ENCODE measurements at regions not wholly inside any gene's neighbourhood (a gene's known extent, or its start where the extent isn't known, plus 50 kb on each side); places are given as distances from the start of the nearest gene placed in this dataset.
"Not testable (repeated sequence)": the region's sequence is repeated elsewhere in the genome, so short reads cannot be mapped to it uniquely, and the experiment has no call there.

DNA sequence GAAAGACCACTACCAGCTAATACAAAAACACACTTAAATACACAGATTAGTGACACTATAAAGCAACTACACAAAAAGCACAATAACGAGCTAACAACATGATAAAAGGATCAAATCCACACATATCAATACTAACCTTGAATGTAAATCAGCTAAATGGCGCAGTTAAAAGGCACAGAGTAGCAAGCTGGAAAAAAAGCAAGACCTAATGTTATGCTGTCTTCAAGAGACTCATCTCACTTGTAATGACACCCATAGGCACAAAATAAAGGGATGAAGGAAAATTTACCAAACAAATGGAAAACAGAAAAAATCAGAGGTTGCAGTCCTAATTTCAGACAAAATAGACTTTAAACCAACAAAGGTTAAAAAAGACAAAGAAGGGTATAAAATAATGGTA is 86.3 kb downstream of the NUS1 start:
- no peak for DNase-seq

DNA sequence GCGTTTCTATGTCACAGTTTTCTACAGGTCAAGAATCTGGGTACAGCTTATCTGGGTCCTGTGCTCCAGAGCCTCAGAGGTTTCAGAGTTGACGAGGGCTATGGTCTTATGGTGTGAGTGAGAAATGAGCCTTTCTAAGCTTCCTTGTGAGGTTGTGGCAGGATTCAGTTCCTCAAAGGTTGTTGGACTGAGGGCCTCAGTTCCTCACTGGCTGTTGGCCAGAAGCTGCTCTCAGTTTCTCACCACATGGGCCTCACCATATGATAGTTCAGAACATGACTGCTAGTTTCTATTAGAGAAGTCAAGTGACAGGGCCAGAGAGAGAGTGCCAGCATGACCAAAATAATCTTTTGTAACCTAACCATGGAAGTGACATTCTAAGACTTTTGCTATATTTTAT is 96.1 kb downstream of the NUS1 start:
- no peak for DNase-seq

DNA sequence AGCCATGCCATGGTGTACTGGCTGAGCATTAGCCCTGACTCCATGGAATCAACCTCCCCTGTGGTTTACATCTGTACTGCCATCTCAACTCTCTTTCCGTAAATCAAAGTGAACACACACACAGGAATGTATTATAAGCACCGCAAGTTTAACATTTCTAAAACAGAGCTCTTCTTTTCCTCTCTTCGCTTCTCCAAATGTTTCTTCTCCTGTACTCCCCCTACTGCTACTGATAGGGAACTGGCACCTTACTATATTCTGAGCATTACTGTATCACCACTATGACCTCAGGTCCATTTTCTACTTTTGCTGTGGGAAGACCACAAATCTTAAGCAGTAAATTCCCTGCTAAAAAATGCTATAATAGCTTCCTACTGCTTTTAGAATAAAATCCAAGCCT is 101.2 kb downstream of the NUS1 start:
- DNase-seq = no peak

DNA sequence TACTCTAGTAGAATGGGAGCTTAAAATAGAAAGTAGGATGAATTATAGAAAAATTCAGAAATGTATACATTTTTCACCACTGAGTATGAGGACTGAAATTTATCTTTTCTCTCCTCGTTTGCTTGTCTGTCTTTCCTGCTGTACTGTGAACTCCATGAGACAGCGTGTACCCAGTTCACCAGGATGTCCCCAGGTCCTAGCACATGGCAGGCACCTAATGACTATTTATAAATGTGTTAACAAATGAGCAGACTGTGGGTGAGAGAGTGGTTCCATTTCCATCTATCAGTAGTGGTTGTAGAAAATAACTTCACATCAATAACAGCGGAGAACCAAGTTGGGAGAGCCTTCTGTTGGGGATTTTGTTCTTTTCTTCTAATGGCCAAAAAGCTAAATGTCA is 106.3 kb downstream of the NUS1 start:
- DNase-seq = no peak

DNA sequence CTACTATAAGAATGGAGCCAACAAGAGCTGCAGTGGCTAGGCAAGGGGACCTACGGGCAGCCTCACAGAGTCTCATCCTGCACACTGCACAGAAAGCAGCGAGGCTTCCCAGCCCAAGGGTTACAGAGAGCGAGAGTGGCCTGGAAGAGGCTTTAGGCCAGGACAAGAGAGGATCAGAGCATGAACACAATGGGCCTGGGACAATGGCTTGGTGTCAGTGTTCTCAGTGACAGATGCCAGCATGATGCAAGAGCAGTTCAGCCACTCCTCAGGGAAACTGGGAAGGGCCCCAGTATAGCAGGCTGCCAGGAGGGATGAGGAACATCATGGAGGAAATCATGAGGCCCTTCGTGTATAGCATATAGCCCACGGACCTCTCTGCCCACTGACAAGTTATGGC is 108.0 kb downstream of the NUS1 start:
- no peak for DNase-seq

DNA sequence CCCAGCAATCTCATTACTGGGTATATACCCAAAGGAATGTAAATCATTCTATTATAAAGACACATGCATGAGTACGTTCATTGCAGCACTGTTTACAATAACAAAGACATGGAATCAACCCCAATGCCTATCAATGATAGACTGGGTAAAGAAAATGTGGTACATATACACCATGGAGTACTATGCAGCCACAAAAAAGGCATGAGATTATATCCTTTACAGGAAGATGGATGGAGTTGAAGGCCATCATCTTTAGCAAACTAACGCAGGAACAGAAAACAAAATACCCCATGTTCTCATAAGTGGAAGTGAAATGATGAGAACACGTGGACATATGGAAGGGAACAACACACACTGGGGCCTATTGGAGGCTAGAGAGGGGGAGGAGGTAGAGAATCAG is 115.7 kb downstream of the NUS1 start:
- no peak for DNase-seq

GRCh38 chr6:117795234-117795633 is 111.8 kb upstream of the SLC35F1 start:
- DNase-seq = no peak

GRCh38 chr6:117798819-117799218 is 108.2 kb upstream of the SLC35F1 start:
- DNase-seq = not testable (repeated sequence)

DNA sequence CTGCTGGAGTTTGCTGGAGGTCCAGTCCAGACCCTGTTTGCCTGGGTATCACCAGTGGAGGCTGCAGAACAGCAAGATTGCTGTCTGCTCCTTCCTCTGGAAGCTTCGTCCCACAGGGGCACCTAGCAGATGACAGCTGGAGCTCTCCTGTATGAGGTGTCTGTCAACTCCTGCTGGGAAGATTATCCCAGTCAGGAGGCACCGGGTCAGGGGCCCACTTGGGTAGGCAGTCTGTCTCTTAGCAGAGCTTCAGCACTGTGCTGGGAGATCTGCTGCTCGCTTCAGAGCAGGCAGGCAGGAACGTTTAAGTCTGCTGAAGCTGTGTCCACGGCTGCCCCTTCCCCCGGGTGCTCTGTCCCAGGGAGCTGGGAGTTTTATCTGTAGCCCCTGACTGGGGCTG is 96.8 kb upstream of the SLC35F1 start:
- DNase-seq = no peak

GRCh38 chr6:117817499-117817898 is 89.6 kb upstream of the SLC35F1 start:
- no peak for DNase-seq

DNA sequence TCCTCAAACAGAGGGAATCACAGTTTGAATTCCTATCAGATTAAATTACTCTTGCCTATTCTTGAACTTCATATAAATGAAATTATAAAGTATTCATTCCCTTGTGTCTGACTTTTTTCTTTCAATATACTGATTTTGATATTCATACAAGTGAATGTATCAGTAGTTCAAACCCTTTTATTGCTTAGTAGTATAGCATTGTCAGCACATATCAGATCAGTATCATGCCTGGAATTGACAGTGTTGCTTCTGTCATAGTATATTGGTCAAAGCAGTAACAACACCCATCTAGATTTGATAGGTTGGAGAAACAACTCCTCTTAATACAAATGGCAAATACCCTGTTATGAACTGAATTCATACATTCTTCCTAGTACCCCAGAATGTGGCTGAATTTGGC is 89.1 kb upstream of the SLC35F1 start:
- no peak for DNase-seq

DNA sequence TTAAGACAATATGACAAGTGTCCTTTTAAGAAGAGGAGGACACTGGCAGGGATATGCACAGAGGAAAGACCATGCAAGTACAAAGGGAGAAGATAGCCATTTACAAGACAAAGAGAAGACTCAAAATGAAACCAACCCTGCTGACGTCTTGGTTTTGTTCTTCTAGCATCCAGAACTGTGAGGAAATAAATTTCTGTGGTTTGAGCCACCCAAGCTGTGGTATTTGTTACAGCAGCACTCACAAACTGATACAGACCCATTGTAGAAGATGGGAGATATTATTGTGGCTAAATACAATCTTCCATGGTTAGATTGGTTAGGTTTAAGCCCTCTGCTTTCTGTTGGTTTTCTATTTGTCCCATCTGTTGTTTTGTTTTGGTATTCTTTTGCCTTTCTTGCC is 88.6 kb upstream of the SLC35F1 start:
- no peak for DNase-seq

- peak; percentile 2 for DNase-seq
Measured at GRCh38 chr6:117829594-117830319, 77.3 kb upstream of the SLC35F1 start.

DNA sequence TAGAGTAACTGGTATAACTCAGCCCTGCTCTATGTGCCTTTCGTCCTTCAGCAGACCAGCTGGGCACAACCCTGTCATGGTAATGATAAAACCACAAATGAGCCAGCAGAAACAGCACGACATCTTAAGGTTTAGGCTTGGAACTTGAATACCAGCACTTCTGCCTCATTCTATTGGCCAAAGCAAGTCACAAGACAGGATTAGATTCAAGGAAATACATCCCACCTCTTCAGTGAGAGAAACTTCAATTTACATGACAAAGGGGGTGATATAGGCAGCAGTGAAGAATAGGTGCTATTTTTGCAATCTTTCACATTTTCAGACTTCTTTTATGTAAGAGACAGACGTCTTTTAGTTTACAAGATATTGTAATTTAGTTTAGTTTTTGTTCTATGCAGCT is 69.8 kb upstream of the SLC35F1 start:
- no peak for DNase-seq

GRCh38 chr6:117840541-117840983 is 66.5 kb upstream of the SLC35F1 start:
- DNase-seq = peak; percentile 48

DNA sequence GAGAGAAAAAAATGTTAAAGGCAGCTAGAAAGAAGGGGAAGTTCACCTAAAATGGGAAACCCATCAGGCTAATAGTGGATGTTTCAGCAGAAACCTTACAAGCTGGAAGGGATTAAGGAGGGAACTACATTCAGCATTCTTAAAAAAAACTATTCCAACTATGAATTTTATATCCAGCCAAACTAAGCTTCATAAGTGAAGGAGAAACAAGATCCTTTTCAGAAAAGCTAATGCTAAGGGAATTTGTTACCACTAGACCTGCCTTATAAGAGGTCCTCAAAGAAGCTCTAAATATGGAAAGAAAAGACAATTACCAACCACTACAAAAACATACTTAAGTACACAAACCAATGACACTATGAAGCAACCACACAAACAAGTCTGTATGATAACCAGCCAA is 59.2 kb upstream of the SLC35F1 start:
- DNase-seq = no peak

DNA sequence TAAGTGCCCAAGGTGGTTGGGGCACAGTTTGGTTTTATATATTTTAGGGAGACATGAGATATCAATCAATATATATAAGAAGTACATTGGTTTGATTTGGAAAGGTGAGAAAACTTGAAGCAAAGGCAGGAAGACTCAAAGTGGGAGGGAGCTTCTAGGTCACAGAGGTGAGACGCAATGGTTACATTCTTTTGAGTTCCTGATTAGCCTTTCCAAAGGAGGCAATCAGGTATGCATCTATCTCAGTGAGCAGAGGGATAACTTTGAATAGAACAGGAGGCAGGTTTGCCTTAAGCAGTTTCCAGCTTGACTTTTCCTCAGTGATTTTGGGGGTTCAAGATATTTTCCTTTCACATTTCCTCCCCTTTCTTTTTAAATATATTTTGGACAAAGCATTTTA is 58.0 kb upstream of the SLC35F1 start:
- DNase-seq = no peak
